CD4-positive, CD25-positive, alpha-beta regulatory T cell (primary cell): ENCODE measurements at regions not wholly inside any gene's neighbourhood (a gene's known extent, or its start where the extent isn't known, plus 50 kb on each side); places are given as distances from the start of the nearest gene placed in this dataset.
A peak's percentile ranks its signal among the peaks of the same experiment; 100 is the strongest.

Source experiments
- ATAC-seq, 2 donors: fragments of 150-1000 bp; cut with Tn5 transposase; one replicate each; pipeline ENCODE4 v1.10.0; 2021; ENCODE audit warnings: low read depth in 2 of 2, moderate number of reproducible peaks in 2 of 2, moderate library complexity in 1 of 2
- DNase-seq, 3 donors: peaks; one replicate each; pipeline versions ENCODE4 v3.0.0 to v3.0.0-alpha.2; 2012 to 2022; ENCODE audit warnings: mixed read lengths in 1 of 3
- H3K27ac ChIP-seq: one replicate; pipeline ENCODE4 v1.7.0; 2013; ENCODE audit warnings: mild to moderate bottlenecking, low read length; ENCODE audit not compliant: insufficient read depth, poor library complexity, severe bottlenecking
- H3K27me3 ChIP-seq: one replicate; pipeline ENCODE4 v1.7.0; 2013; ENCODE audit warnings: low read length; ENCODE audit not compliant: control insufficient read depth, insufficient read depth
- H3K36me3 ChIP-seq: one replicate; pipeline ENCODE4 v1.7.0; 2013; ENCODE audit warnings: mild to moderate bottlenecking, low read length, moderate library complexity; ENCODE audit not compliant: control insufficient read depth, insufficient read depth
- H3K4me1 ChIP-seq: 2 replicates; pipeline ENCODE4 v1.7.0; 2013; ENCODE audit warnings: mild to moderate bottlenecking, low read length; ENCODE audit not compliant: insufficient read depth, control insufficient read depth, poor library complexity, severe bottlenecking
- H3K4me3 ChIP-seq: one replicate; pipeline ENCODE4 v1.7.0; 2013; ENCODE audit warnings: low read depth, mild to moderate bottlenecking, low read length, moderate library complexity
- H3K9me3 ChIP-seq, 2 experiments: 1 replicate in 1 of 2; 2 replicates in 1 of 2; pipeline ENCODE4 v1.7.0; 2013; ENCODE audit warnings: low read length in 2 of 2, mild to moderate bottlenecking in 1 of 2, moderate library complexity in 1 of 2; ENCODE audit not compliant: control insufficient read depth in 2 of 2
- H3K27ac Mint-ChIP-seq, 3 donors: one replicate each; pipeline ENCODE4 v1.8.0; 2020 to 2022; ENCODE audit warnings: mild to moderate bottlenecking in 3 of 3, mixed read lengths in 3 of 3, moderate library complexity in 2 of 3
- H3K27me3 Mint-ChIP-seq: one replicate; pipeline ENCODE4 v1.8.0; 2022; ENCODE audit warnings: mild to moderate bottlenecking, mixed read lengths
- H3K36me3 Mint-ChIP-seq: one replicate; pipeline ENCODE4 v1.8.0; 2020; ENCODE audit warnings: mixed read lengths
- H3K4me1 Mint-ChIP-seq, 4 donors: one replicate each; pipeline ENCODE4 v1.8.0; 2020 to 2022; ENCODE audit warnings: mixed read lengths in 4 of 4, mild to moderate bottlenecking in 1 of 4
- H3K4me3 Mint-ChIP-seq, 4 donors: one replicate each; pipeline ENCODE4 v1.8.0; 2020 to 2022; ENCODE audit warnings: mild to moderate bottlenecking in 4 of 4, mixed read lengths in 4 of 4, moderate library complexity in 3 of 4
- H3K9me3 Mint-ChIP-seq, 7 donors: one replicate each; pipeline ENCODE4 v1.8.0; 2020 to 2022; ENCODE audit warnings: mixed read lengths in 7 of 7, mild to moderate bottlenecking in 3 of 7, moderate library complexity in 2 of 7

GRCh38 chr6:21511891-21512550 lies 81.5 kb upstream of the SOX4 start:
- Mint-ChIP-seq H3K36me3 (no peaks in the 10 kb centered on the region), H3K4me1 (no peaks in the 10 kb centered on the region), H3K9me3 (peaks cover 0 to 1% (median 0%) of the 10 kb centered on the region in 7 donors), H3K27me3 (peaks cover 21% of the 10 kb centered on the region), H3K4me3 (no peak overlapping the region), H3K27ac (no peak overlapping the region)
- H3K27ac ChIP-seq = no peak overlapping the region
- H3K27me3 ChIP-seq = no peaks in the 10 kb centered on the region
- no peak overlapping the region for H3K4me3 ChIP-seq
- no peak for DNase-seq
- no peaks in the 10 kb centered on the region for H3K4me1 ChIP-seq
- H3K9me3 ChIP-seq = no peaks in the 10 kb centered on the region
- no peak for ATAC-seq
- H3K36me3 ChIP-seq = no peaks in the 10 kb centered on the region

- Histone ChIP-seq H3K4me3 (no peak overlapping the region), H3K4me1 (no peaks in the 10 kb centered on the region), H3K9me3 (no peaks in the 10 kb centered on the region), H3K36me3 (no peaks in the 10 kb centered on the region), H3K27me3 (no peaks in the 10 kb centered on the region), H3K27ac (no peak overlapping the region)
- Mint-ChIP-seq H3K27me3 (peaks cover 15% of the 10 kb centered on the region), H3K9me3 (peaks cover 0 to 3% (median 0%) of the 10 kb centered on the region in 7 donors), H3K36me3 (no peaks in the 10 kb centered on the region), H3K4me3 (no peak overlapping the region), H3K27ac (no peak overlapping the region), H3K4me1 (no peaks in the 10 kb centered on the region)
- no peak for ATAC-seq
- DNase-seq = no peak
Observed at GRCh38 chr6:21514288-21514687, 79.3 kb upstream of the SOX4 start.

- no peak overlapping the region for H3K4me3 Mint-ChIP-seq
- Histone ChIP-seq H3K36me3 (no peaks in the 10 kb centered on the region), H3K4me1 (no peaks in the 10 kb centered on the region), H3K9me3 (no peaks in the 10 kb centered on the region), H3K27me3 (no peaks in the 10 kb centered on the region), H3K4me3 (no peak overlapping the region), H3K27ac (no peak overlapping the region)
- peaks cover 10% of the 10 kb centered on the region for H3K27me3 Mint-ChIP-seq
- DNase-seq (no peak), ATAC-seq (no peak)
- peaks cover 0 to 3% (median 0%) of the 10 kb centered on the region in 7 donors for H3K9me3 Mint-ChIP-seq
- H3K36me3 Mint-ChIP-seq = no peaks in the 10 kb centered on the region
- no peaks in the 10 kb centered on the region for H3K4me1 Mint-ChIP-seq
- H3K27ac Mint-ChIP-seq = no peak overlapping the region
Observed at GRCh38 chr6:21518317-21518716, 75.2 kb upstream of the SOX4 start.

GRCh38 chr6:21519642-21520041 lies 73.9 kb upstream of the SOX4 start:
- DNase-seq (no peak), ATAC-seq (no peak)
- Histone ChIP-seq H3K4me1 (no peaks in the 10 kb centered on the region), H3K27me3 (no peaks in the 10 kb centered on the region), H3K4me3 (no peak overlapping the region), H3K9me3 (no peaks in the 10 kb centered on the region), H3K27ac (no peak overlapping the region), H3K36me3 (no peaks in the 10 kb centered on the region)
- peaks cover 4% of the 10 kb centered on the region for H3K27me3 Mint-ChIP-seq
- H3K27ac Mint-ChIP-seq = no peak overlapping the region
- no peak overlapping the region for H3K4me3 Mint-ChIP-seq
- no peaks in the 10 kb centered on the region for H3K36me3 Mint-ChIP-seq
- no peaks in the 10 kb centered on the region for H3K4me1 Mint-ChIP-seq
- H3K9me3 Mint-ChIP-seq = peaks cover 0 to 3% (median 0%) of the 10 kb centered on the region in 7 donors

GRCh38 chr6:21521276-21521675 lies 72.3 kb upstream of the SOX4 start:
- Mint-ChIP-seq H3K4me3 (no peak overlapping the region), H3K36me3 (no peaks in the 10 kb centered on the region), H3K9me3 (peaks cover 0 to 3% (median 0%) of the 10 kb centered on the region in 7 donors), H3K27ac (peak overlapping the region in 1 of 3 donors; percentile 29), H3K4me1 (no peaks in the 10 kb centered on the region), H3K27me3 (peaks cover 4% of the 10 kb centered on the region)
- Histone ChIP-seq H3K9me3 (no peaks in the 10 kb centered on the region), H3K36me3 (no peaks in the 10 kb centered on the region), H3K27ac (no peak overlapping the region), H3K4me3 (no peak overlapping the region), H3K4me1 (no peaks in the 10 kb centered on the region), H3K27me3 (no peaks in the 10 kb centered on the region)
- ATAC-seq (no peak), DNase-seq (no peak)

- H3K36me3 Mint-ChIP-seq = no peaks in the 10 kb centered on the region
- H3K4me1 Mint-ChIP-seq = no peaks in the 10 kb centered on the region
- DNase-seq = no peak
Observed at GRCh38 chr6:21522143-21522747, 71.3 kb upstream of the SOX4 start.

GRCh38 chr6:21522797-21523456 lies 70.6 kb upstream of the SOX4 start:
- no peak overlapping the region for H3K4me3 ChIP-seq
- ATAC-seq = no peak
- peaks cover 4% of the 10 kb centered on the region for H3K27me3 Mint-ChIP-seq
- H3K4me1 Mint-ChIP-seq = no peaks in the 10 kb centered on the region
- H3K27ac Mint-ChIP-seq = no peak overlapping the region
- no peaks in the 10 kb centered on the region for H3K36me3 Mint-ChIP-seq
- no peaks in the 10 kb centered on the region for H3K4me1 ChIP-seq
- no peak overlapping the region for H3K27ac ChIP-seq
- H3K27me3 ChIP-seq = no peaks in the 10 kb centered on the region
- no peak for DNase-seq
- H3K9me3 Mint-ChIP-seq = peaks cover 0 to 3% (median 0%) of the 10 kb centered on the region in 7 donors
- H3K4me3 Mint-ChIP-seq = no peak overlapping the region
- H3K9me3 ChIP-seq = no peaks in the 10 kb centered on the region
- H3K36me3 ChIP-seq = no peaks in the 10 kb centered on the region

More at GRCh38 chr6:21522143-21522747, 71.3 kb upstream of the SOX4 start:
- Histone ChIP-seq H3K9me3 (no peaks in the 10 kb centered on the region), H3K4me3 (no peak overlapping the region), H3K27me3 (no peaks in the 10 kb centered on the region), H3K36me3 (no peaks in the 10 kb centered on the region), H3K4me1 (no peaks in the 10 kb centered on the region), H3K27ac (no peak overlapping the region)
- no peak overlapping the region for H3K27ac Mint-ChIP-seq
- H3K9me3 Mint-ChIP-seq = peaks cover 0 to 3% (median 0%) of the 10 kb centered on the region in 7 donors
- H3K4me3 Mint-ChIP-seq = no peak overlapping the region
- no peak for ATAC-seq
- H3K27me3 Mint-ChIP-seq = peaks cover 4% of the 10 kb centered on the region
